ENCODE measurements at regions not wholly inside any gene's neighbourhood (a gene's known extent, or its start where the extent isn't known, plus 50 kb on each side); places are given as distances from the start of the nearest gene placed in this dataset.

DNA sequence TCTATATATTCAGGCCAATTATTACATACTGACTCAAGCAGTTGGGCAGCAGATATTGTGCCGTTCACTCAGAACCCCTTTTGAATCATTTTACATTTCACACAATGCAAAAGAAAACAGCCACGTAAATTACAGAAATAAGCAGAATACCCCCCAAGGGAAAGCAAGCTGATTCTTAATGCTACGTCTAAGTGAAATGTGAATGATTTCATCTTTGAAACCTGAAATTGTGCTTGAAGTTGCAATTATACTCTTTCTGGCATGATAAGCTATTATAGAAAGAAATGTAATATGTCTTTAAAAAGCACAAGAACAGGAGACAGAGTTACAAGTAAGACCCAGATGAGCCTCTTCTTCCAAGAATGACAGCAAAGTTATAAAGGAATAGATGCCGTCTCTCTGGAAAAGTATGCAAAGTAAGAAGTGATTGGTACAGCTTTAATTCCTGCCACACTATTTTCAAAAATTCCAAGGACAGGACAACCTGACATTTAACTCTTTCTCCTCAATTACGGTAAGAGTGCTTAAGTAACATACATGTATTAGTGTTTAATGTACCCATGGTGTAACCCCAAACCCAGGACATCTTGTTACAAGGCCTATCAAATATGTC lies 891.5 kb upstream of the ADGRL2 start (continued):
- TF ChIP-seq, protein P1, sequence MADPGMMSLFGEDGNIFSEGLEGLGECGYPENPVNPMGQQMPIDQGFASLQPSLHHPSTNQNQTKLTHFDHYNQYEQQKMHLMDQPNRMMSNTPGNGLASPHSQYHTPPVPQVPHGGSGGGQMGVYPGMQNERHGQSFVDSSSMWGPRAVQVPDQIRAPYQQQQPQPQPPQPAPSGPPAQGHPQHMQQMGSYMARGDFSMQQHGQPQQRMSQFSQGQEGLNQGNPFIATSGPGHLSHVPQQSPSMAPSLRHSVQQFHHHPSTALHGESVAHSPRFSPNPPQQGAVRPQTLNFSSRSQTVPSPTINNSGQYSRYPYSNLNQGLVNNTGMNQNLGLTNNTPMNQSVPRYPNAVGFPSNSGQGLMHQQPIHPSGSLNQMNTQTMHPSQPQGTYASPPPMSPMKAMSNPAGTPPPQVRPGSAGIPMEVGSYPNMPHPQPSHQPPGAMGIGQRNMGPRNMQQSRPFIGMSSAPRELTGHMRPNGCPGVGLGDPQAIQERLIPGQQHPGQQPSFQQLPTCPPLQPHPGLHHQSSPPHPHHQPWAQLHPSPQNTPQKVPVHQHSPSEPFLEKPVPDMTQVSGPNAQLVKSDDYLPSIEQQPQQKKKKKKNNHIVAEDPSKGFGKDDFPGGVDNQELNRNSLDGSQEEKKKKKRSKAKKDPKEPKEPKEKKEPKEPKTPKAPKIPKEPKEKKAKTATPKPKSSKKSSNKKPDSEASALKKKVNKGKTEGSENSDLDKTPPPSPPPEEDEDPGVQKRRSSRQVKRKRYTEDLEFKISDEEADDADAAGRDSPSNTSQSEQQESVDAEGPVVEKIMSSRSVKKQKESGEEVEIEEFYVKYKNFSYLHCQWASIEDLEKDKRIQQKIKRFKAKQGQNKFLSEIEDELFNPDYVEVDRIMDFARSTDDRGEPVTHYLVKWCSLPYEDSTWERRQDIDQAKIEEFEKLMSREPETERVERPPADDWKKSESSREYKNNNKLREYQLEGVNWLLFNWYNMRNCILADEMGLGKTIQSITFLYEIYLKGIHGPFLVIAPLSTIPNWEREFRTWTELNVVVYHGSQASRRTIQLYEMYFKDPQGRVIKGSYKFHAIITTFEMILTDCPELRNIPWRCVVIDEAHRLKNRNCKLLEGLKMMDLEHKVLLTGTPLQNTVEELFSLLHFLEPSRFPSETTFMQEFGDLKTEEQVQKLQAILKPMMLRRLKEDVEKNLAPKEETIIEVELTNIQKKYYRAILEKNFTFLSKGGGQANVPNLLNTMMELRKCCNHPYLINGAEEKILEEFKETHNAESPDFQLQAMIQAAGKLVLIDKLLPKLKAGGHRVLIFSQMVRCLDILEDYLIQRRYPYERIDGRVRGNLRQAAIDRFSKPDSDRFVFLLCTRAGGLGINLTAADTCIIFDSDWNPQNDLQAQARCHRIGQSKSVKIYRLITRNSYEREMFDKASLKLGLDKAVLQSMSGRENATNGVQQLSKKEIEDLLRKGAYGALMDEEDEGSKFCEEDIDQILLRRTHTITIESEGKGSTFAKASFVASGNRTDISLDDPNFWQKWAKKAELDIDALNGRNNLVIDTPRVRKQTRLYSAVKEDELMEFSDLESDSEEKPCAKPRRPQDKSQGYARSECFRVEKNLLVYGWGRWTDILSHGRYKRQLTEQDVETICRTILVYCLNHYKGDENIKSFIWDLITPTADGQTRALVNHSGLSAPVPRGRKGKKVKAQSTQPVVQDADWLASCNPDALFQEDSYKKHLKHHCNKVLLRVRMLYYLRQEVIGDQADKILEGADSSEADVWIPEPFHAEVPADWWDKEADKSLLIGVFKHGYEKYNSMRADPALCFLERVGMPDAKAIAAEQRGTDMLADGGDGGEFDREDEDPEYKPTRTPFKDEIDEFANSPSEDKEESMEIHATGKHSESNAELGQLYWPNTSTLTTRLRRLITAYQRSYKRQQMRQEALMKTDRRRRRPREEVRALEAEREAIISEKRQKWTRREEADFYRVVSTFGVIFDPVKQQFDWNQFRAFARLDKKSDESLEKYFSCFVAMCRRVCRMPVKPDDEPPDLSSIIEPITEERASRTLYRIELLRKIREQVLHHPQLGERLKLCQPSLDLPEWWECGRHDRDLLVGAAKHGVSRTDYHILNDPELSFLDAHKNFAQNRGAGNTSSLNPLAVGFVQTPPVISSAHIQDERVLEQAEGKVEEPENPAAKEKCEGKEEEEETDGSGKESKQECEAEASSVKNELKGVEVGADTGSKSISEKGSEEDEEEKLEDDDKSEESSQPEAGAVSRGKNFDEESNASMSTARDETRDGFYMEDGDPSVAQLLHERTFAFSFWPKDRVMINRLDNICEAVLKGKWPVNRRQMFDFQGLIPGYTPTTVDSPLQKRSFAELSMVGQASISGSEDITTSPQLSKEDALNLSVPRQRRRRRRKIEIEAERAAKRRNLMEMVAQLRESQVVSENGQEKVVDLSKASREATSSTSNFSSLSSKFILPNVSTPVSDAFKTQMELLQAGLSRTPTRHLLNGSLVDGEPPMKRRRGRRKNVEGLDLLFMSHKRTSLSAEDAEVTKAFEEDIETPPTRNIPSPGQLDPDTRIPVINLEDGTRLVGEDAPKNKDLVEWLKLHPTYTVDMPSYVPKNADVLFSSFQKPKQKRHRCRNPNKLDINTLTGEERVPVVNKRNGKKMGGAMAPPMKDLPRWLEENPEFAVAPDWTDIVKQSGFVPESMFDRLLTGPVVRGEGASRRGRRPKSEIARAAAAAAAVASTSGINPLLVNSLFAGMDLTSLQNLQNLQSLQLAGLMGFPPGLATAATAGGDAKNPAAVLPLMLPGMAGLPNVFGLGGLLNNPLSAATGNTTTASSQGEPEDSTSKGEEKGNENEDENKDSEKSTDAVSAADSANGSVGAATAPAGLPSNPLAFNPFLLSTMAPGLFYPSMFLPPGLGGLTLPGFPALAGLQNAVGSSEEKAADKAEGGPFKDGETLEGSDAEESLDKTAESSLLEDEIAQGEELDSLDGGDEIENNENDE (IDR thresholded peaks at IDR 0.05; ENCODE audit: insufficient replicate concordance, low read length) = no peak
- TF ChIP-seq GABPA (IDR thresholded peaks at IDR 0.05; ENCODE audit: borderline replicate concordance, insufficient read depth, low read length) (no peak), ZNF274 (IDR thresholded peaks at IDR 0.05; ENCODE audit: borderline replicate concordance, extremely low read depth, low read length) (no peak)

Measured in H1 (cell line).